Ishikawa (cell line): ENCODE measurements at regions not wholly inside any gene's neighbourhood (a gene's known extent, or its start where the extent isn't known, plus 50 kb on each side); places are given as distances from the start of the nearest gene placed in this dataset.

Experiments
- CEBPB ChIP-seq: IDR thresholded peaks from 2 replicates; pipeline ENCODE4 v1.6.1; 2012
- CREB1 ChIP-seq: IDR thresholded peaks from 2 replicates; pipeline ENCODE4 v1.6.1; 2012; ENCODE audit warnings: low read depth
- EGR1 ChIP-seq: IDR thresholded peaks from 2 replicates; pipeline ENCODE4 v1.6.1; 2012
- EP300 ChIP-seq: IDR thresholded peaks from 2 replicates; pipeline ENCODE4 v1.6.1; 2012; ENCODE audit warnings: borderline replicate concordance
- FOXM1 ChIP-seq: IDR thresholded peaks from 2 replicates; pipeline ENCODE4 v1.6.1; 2012; ENCODE audit warnings: low read depth, borderline replicate concordance
- MAX ChIP-seq: IDR thresholded peaks from 2 replicates; pipeline ENCODE4 v1.6.1; 2012
- NFIC ChIP-seq: IDR thresholded peaks from 2 replicates; pipeline ENCODE4 v1.6.1; 2012
- RAD21 ChIP-seq: IDR thresholded peaks from 2 replicates; pipeline ENCODE4 v1.6.1; 2012; ENCODE audit warnings: low read depth
- REST ChIP-seq: IDR thresholded peaks from 2 replicates; pipeline ENCODE4 v1.6.1; 2012; ENCODE audit warnings: low read depth, mild to moderate bottlenecking
- TAF1 ChIP-seq: IDR thresholded peaks from 2 replicates; pipeline ENCODE4 v1.6.1; 2012; ENCODE audit warnings: low read depth, mild to moderate bottlenecking
- TCF12 ChIP-seq: IDR thresholded peaks from 2 replicates; pipeline ENCODE4 v1.6.1; 2012; ENCODE audit warnings: low read depth
- TEAD4 ChIP-seq: IDR thresholded peaks from 2 replicates; pipeline ENCODE4 v1.6.1; 2012
- USF1 ChIP-seq: IDR thresholded peaks from 2 replicates; pipeline ENCODE4 v1.6.1; 2012
- YY1 ChIP-seq: IDR thresholded peaks from 2 replicates; pipeline ENCODE4 v1.6.1; 2012; ENCODE audit warnings: low read depth
- ZBTB7A ChIP-seq: IDR thresholded peaks from 2 replicates; pipeline ENCODE4 v1.6.1; 2012; ENCODE audit warnings: low read depth

GRCh38 chr22:49395617-49396016 lies 432.1 kb downstream of the BRD1 start:
- TF ChIP-seq TAF1: no peak
- TF ChIP-seq TCF12: no peak
- no peak for TF ChIP-seq EP300
- no peak for TF ChIP-seq FOXM1
- no peak for TF ChIP-seq ZBTB7A
- TF ChIP-seq NFIC: no peak
- no peak for TF ChIP-seq REST
- TF ChIP-seq MAX: no peak
- TF ChIP-seq RAD21: no peak
- TF ChIP-seq USF1: no peak
- no peak for TF ChIP-seq YY1
- TF ChIP-seq EGR1: no peak

- no peak for TF ChIP-seq CEBPB
- no peak for TF ChIP-seq EP300
- TF ChIP-seq REST: no peak
- TF ChIP-seq ZBTB7A: no peak
- no peak for TF ChIP-seq CREB1
- TF ChIP-seq EGR1: no peak
- no peak for TF ChIP-seq TCF12
- TF ChIP-seq MAX: no peak
- no peak for TF ChIP-seq USF1
- no peak for TF ChIP-seq TEAD4
- TF ChIP-seq RAD21: no peak
- TF ChIP-seq TAF1: no peak
- no peak for TF ChIP-seq FOXM1
- no peak for TF ChIP-seq YY1
- no peak for TF ChIP-seq NFIC
Measured at GRCh38 chr22:49394116-49394785, 433.4 kb downstream of the BRD1 start.

- TF ChIP-seq REST: peak; percentile 36; the same call in 1 of the 2 replicates
- no peak for TF ChIP-seq TEAD4
Measured at GRCh38 chr22:49393526-49393925, 434.1 kb downstream of the BRD1 start.

GRCh38 chr22:49392841-49393510 lies 434.7 kb downstream of the BRD1 start:
- TF ChIP-seq MAX (no peak), TEAD4 (no peak), CEBPB (no peak), NFIC (no peak), YY1 (no peak), ZBTB7A (no peak), TAF1 (no peak), FOXM1 (no peak), RAD21 (no peak), EP300 (no peak), USF1 (no peak), EGR1 (no peak), TCF12 (no peak), REST (no peak)
